ENCODE measurements at regions not wholly inside any gene's neighbourhood (a gene's known extent, or its start where the extent isn't known, plus 50 kb on each side); places are given as distances from the start of the nearest gene placed in this dataset.
"Not testable (repeated sequence)": the region's sequence is repeated elsewhere in the genome, so short reads cannot be mapped to it uniquely, and the experiment has no call there.

- POLR2A ChIA-PET: no interaction called here
- TF ChIP-seq NFRKB (IDR thresholded peaks at IDR 0.05) (no peak), FOXA1 (IDR thresholded peaks at IDR 0.05) (no peak), BHLHE40 (IDR thresholded peaks at IDR 0.05; ENCODE audit: borderline replicate concordance) (no peak), SP1 (IDR thresholded peaks at IDR 0.05) (no peak), HDGF (IDR thresholded peaks at IDR 0.05; ENCODE audit: borderline replicate concordance) (no peak), LEF1 (IDR thresholded peaks at IDR 0.05; ENCODE audit: borderline replicate concordance) (no peak), L3MBTL2 (conservative IDR thresholded peaks at IDR 0.05) (no peak), FOXM1 (IDR thresholded peaks at IDR 0.05; ENCODE audit: borderline replicate concordance) (no peak)
- DNase-seq (ENCODE audit: extremely low spot score): no peak
- CTCF ChIA-PET: interaction anchor here (0.6 kb wide), 1 partner anchor 46 kb away, joined by 5 read pairs; no protein-coding TSS in a partner anchor
These were observed 411.9 kb downstream of the GPAT3 start for GRCh38 chr4:83947830-83948193.

DNA sequence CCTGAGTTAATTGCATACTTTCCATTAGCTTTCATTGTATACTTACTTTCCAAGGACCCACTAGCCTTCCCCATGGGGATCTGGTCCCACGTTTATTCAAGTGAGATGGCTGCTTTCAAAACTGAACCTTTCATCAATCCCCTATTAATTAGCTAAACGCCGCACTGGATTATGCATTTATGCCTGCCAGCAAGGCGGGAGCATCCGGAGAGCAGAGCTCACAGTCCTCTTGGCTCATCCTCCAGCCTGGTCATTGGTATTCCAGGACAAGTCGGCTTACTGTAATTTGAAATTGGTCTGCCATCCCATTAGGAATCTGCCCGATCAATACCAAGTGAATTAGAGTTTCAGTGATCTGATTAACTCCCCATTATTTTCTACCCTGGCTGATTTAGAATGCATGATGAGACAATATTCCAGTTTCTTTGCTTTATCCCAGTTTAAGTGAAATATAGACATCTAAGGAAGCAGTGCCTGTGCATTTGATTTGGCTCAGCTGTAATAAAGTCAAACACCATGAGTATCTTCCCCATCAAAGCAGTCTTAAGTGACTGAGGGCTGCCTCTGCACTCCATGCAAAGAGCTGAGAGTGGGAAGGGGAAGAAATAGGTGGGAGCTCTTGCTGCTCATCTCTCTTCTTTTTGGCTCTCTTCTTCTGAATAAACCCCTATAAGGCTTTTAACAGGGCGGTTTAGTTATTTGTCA lies 411.4 kb downstream of the GPAT3 start:
- no peak for DNase-seq (ENCODE audit: extremely low spot score)
- POLR2A ChIA-PET: no interaction called here
- CTCF ChIA-PET: no interaction called here
- no peak for TF ChIP-seq ZNF384 (IDR thresholded peaks at IDR 0.05)
- TF ChIP-seq HDGF (IDR thresholded peaks at IDR 0.05; ENCODE audit: borderline replicate concordance): no peak
- TF ChIP-seq PKNOX1 (IDR thresholded peaks at IDR 0.05): no peak
- no peak for TF ChIP-seq ELF4 (IDR thresholded peaks at IDR 0.05)
- no peak for TF ChIP-seq FOXM1 (IDR thresholded peaks at IDR 0.05; ENCODE audit: borderline replicate concordance)
- no peak for TF ChIP-seq SP1 (IDR thresholded peaks at IDR 0.05)
- TF ChIP-seq SUZ12 (IDR thresholded peaks at IDR 0.05): no peak
- no peak for TF ChIP-seq FOXK2 (IDR thresholded peaks at IDR 0.05)
- TF ChIP-seq NFRKB (IDR thresholded peaks at IDR 0.05): no peak
- no peak for TF ChIP-seq TARDBP (IDR thresholded peaks at IDR 0.05)
- TF ChIP-seq ARNT (IDR thresholded peaks at IDR 0.05): no peak

- CTCF ChIA-PET, POLR2A ChIA-PET: not testable (repeated sequence)
These were observed 407.8 kb downstream of the GPAT3 start for GRCh38 chr4:83943691-83944090.

DNA sequence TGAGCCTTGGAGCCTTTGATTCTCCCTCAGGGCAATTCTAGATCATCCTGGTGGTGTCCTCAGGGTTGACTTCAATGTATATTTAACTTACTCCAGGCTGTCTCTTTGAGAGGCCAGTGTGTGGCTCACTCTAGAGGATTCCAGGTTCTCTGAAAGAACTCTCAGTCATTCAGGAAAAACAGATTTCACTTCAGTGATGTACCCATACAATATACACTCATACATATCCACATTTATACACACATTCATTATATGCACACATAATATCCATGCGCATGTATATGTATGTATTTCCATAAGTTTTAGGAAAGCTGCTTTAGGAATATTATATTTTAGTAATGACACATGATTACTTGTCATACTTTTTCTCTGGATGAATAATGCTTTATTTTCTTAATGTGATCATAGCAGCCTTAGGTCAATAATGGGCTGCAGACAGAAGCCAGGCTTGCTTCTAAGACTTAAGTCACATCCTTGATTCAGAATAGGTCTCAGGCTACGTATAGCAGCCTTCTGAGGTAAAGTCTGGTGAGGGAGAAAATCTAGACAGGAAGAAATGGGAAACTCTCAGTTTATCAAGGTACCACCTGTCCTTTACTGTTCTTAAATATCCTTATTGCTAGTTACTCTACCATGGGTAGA lies 397.0 kb downstream of the GPAT3 start:
- DNase-seq (ENCODE audit: extremely low spot score): no peak
- TF ChIP-seq FOXK2 (IDR thresholded peaks at IDR 0.05) (no peak), CTBP1 (IDR thresholded peaks at IDR 0.05; ENCODE audit: borderline replicate concordance) (no peak), HDGF (IDR thresholded peaks at IDR 0.05; ENCODE audit: borderline replicate concordance) (no peak), L3MBTL2 (conservative IDR thresholded peaks at IDR 0.05) (no peak), SP1 (IDR thresholded peaks at IDR 0.05) (no peak), LEF1 (IDR thresholded peaks at IDR 0.05; ENCODE audit: borderline replicate concordance) (no peak), SUZ12 (IDR thresholded peaks at IDR 0.05) (no peak), ARNT (IDR thresholded peaks at IDR 0.05) (no peak), TARDBP (IDR thresholded peaks at IDR 0.05) (no peak), PKNOX1 (IDR thresholded peaks at IDR 0.05) (no peak), BHLHE40 (IDR thresholded peaks at IDR 0.05; ENCODE audit: borderline replicate concordance) (no peak), ELF4 (IDR thresholded peaks at IDR 0.05) (no peak), FOXA1 (IDR thresholded peaks at IDR 0.05) (no peak), ZNF384 (IDR thresholded peaks at IDR 0.05) (no peak), NFRKB (IDR thresholded peaks at IDR 0.05) (no peak), FOXM1 (IDR thresholded peaks at IDR 0.05; ENCODE audit: borderline replicate concordance) (no peak)
- ChIA-PET CTCF (no interaction called here), POLR2A (no interaction called here)

More at GRCh38 chr4:83943691-83944090, 407.8 kb downstream of the GPAT3 start:
- DNase-seq (ENCODE audit: extremely low spot score): not testable (repeated sequence)

- POLR2A ChIA-PET: no interaction called here
- no peak for DNase-seq (ENCODE audit: extremely low spot score)
These were observed 395.9 kb downstream of the GPAT3 start for GRCh38 chr4:83931659-83932438.

More at GRCh38 chr4:83931659-83932438, 395.9 kb downstream of the GPAT3 start:
- TF ChIP-seq HDGF (IDR thresholded peaks at IDR 0.05; ENCODE audit: borderline replicate concordance) (no peak), FOXK2 (IDR thresholded peaks at IDR 0.05) (no peak), SUZ12 (IDR thresholded peaks at IDR 0.05) (no peak), NFRKB (IDR thresholded peaks at IDR 0.05) (no peak), FOXA1 (IDR thresholded peaks at IDR 0.05) (no peak), SP1 (IDR thresholded peaks at IDR 0.05) (no peak), CTBP1 (IDR thresholded peaks at IDR 0.05; ENCODE audit: borderline replicate concordance) (no peak), ELF4 (IDR thresholded peaks at IDR 0.05) (no peak), PKNOX1 (IDR thresholded peaks at IDR 0.05) (no peak), BHLHE40 (IDR thresholded peaks at IDR 0.05; ENCODE audit: borderline replicate concordance) (no peak), TARDBP (IDR thresholded peaks at IDR 0.05) (no peak), LEF1 (IDR thresholded peaks at IDR 0.05; ENCODE audit: borderline replicate concordance) (no peak), L3MBTL2 (conservative IDR thresholded peaks at IDR 0.05) (no peak), ARNT (IDR thresholded peaks at IDR 0.05) (no peak), FOXM1 (IDR thresholded peaks at IDR 0.05; ENCODE audit: borderline replicate concordance) (no peak), ZNF384 (IDR thresholded peaks at IDR 0.05) (no peak)
- CTCF ChIA-PET: no interaction called here
